IPS-18a (cell line): ENCODE measurements at regions not wholly inside any gene's neighbourhood (a gene's known extent, or its start where the extent isn't known, plus 50 kb on each side); places are given as distances from the start of the nearest gene placed in this dataset.

Experiments
- H3K27ac ChIP-seq: one replicate; pipeline ENCODE4 v1.5.1; 2013; ENCODE audit warnings: low read length
- H3K27me3 ChIP-seq: one replicate; pipeline ENCODE4 v1.6.1; 2013; ENCODE audit warnings: mild to moderate bottlenecking, low read length; ENCODE audit not compliant: control insufficient read depth, insufficient read depth
- H3K36me3 ChIP-seq: one replicate; pipeline ENCODE4 v1.6.1; 2013; ENCODE audit warnings: low read depth, low read length; ENCODE audit not compliant: control insufficient read depth
- H3K4me1 ChIP-seq: one replicate; pipeline ENCODE4 v1.6.1; 2013; ENCODE audit warnings: low read depth, low read length; ENCODE audit not compliant: control insufficient read depth
- H3K4me3 ChIP-seq: one replicate; pipeline ENCODE4 v1.5.1; 2013; ENCODE audit warnings: low read length
- H3K9ac ChIP-seq: one replicate; pipeline ENCODE4 v1.6.1; 2013; ENCODE audit warnings: mild to moderate bottlenecking, low read length, moderate library complexity
- H3K9me3 ChIP-seq: one replicate; pipeline ENCODE4 v1.6.1; 2013; ENCODE audit warnings: low read depth, low read length; ENCODE audit not compliant: control insufficient read depth

DNA sequence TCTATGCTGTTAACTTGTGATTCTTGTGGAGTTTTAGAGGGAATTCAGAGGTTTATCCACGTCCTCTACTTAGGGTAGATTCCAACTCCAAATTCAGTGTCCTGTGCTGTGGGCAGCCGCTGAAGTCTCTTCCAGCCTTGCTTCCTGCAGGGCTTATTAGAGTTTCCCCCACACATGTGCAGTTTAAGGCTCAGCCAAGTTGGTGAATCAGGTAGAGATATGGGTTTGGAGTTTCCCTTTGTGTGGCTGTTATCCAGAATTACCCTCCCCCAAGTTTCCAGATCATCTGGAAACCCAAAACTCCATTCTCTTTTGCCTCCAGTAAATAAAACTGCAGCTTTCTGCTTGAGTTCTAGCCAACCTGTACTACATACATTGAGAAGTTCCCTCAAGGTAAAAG is 853.7 kb downstream of the GALC start:
- Histone ChIP-seq H3K9ac (no peak overlapping the region), H3K9me3 (no peaks in the 10 kb centered on the region), H3K27ac (no peak overlapping the region), H3K4me1 (no peaks in the 10 kb centered on the region), H3K36me3 (no peaks in the 10 kb centered on the region), H3K27me3 (no peaks in the 10 kb centered on the region), H3K4me3 (no peak overlapping the region)

GRCh38 chr14:87133073-87133801 is 859.7 kb downstream of the GALC start:
- no peaks in the 10 kb centered on the region for H3K27me3 ChIP-seq
- H3K27ac ChIP-seq, result no peak overlapping the region
- no peaks in the 10 kb centered on the region for H3K4me1 ChIP-seq
- H3K9me3 ChIP-seq, result no peaks in the 10 kb centered on the region
- H3K36me3 ChIP-seq, result no peaks in the 10 kb centered on the region
- H3K4me3 ChIP-seq, result no peak overlapping the region
- H3K9ac ChIP-seq, result no peak overlapping the region

GRCh38 chr14:87131879-87132278 is 861.1 kb downstream of the GALC start:
- Histone ChIP-seq H3K4me3 (no peak overlapping the region), H3K27ac (no peak overlapping the region), H3K36me3 (no peaks in the 10 kb centered on the region), H3K9ac (no peak overlapping the region), H3K4me1 (no peaks in the 10 kb centered on the region), H3K27me3 (no peaks in the 10 kb centered on the region), H3K9me3 (no peaks in the 10 kb centered on the region)

DNA sequence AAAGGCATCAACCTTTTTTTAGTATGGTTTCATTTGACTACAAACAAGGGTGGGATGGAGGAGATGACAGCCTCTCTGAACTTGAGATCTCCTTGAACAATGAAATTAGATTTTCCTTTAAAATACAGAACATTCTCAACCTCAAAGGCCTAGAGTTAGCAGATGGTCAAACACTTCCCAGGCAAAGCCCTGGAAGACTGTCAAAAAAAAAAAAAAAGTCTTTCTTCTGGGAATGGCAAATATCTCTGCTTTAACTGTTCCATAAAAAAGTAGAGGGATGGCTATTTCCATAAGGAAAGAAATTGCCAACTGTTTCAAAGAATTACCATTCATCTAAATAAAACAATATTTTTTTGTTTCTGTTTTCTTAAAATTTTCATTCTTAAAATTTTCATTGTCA is 870.8 kb downstream of the GALC start:
- H3K27me3 ChIP-seq, result no peaks in the 10 kb centered on the region
- H3K36me3 ChIP-seq, result no peaks in the 10 kb centered on the region
- H3K9me3 ChIP-seq, result no peaks in the 10 kb centered on the region
- H3K4me3 ChIP-seq, result no peak overlapping the region
- no peak overlapping the region for H3K27ac ChIP-seq
- H3K9ac ChIP-seq, result no peak overlapping the region
- H3K4me1 ChIP-seq, result no peaks in the 10 kb centered on the region

DNA sequence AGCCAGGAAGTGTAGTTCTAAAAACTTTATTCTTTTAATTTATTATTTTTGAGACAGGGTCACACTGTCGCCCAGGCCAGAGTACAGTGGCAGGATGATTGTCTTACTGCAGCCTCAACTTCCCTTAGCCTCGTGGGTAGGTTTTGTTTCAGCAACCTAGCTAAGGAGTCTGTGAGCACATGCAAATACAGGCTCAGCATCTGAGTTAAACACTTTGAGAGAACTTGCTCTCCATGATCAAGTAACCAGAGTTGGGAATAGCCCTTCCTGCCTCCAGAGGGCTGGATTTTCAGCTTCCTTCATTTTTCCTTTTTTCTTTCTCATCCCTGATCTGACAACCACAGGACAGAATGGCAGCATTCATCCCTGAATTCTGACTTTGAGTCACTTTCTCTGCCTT is 871.3 kb downstream of the GALC start:
- Histone ChIP-seq H3K9ac (no peak overlapping the region), H3K27me3 (no peaks in the 10 kb centered on the region), H3K27ac (no peak overlapping the region), H3K36me3 (no peaks in the 10 kb centered on the region), H3K4me3 (no peak overlapping the region), H3K4me1 (no peaks in the 10 kb centered on the region), H3K9me3 (no peaks in the 10 kb centered on the region)

GRCh38 chr14:87115234-87115633 is 877.7 kb downstream of the GALC start:
- Histone ChIP-seq H3K36me3 (no peaks in the 10 kb centered on the region), H3K9ac (no peak overlapping the region), H3K27me3 (no peaks in the 10 kb centered on the region), H3K9me3 (no peaks in the 10 kb centered on the region), H3K4me1 (peaks cover 8% of the 10 kb centered on the region), H3K4me3 (no peak overlapping the region), H3K27ac (no peak overlapping the region)

- Histone ChIP-seq H3K4me3 (no peak overlapping the region), H3K9ac (no peak overlapping the region), H3K36me3 (no peaks in the 10 kb centered on the region), H3K4me1 (peaks cover 8% of the 10 kb centered on the region), H3K27me3 (no peaks in the 10 kb centered on the region), H3K27ac (no peak overlapping the region), H3K9me3 (no peaks in the 10 kb centered on the region)
These were observed 879.7 kb downstream of the GALC start for GRCh38 chr14:87113286-87113685.

DNA sequence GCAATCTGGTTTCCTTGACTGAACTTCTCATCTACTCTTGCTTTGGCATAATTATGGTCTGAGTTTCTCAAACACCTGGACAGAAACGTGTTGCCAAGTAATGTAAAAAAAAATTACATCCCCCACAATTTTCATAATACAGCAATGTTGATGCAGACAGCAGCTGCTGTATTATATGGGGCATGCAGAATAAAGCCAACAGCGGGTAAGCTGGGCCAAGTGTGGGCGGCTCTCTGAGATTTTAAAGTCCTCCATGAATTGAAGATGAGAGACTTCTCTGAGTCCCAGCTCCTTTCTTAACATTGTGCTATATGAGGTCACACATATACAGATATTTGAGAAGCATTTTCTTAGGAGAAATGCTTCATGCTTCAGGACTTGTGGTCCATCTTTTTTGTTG is 881.2 kb downstream of the GALC start:
- H3K27ac ChIP-seq, result no peak overlapping the region
- peaks cover 8% of the 10 kb centered on the region for H3K4me1 ChIP-seq
- no peaks in the 10 kb centered on the region for H3K9me3 ChIP-seq
- H3K4me3 ChIP-seq, result no peak overlapping the region
- H3K27me3 ChIP-seq, result no peaks in the 10 kb centered on the region
- H3K36me3 ChIP-seq, result no peaks in the 10 kb centered on the region
- H3K9ac ChIP-seq, result no peak overlapping the region

DNA sequence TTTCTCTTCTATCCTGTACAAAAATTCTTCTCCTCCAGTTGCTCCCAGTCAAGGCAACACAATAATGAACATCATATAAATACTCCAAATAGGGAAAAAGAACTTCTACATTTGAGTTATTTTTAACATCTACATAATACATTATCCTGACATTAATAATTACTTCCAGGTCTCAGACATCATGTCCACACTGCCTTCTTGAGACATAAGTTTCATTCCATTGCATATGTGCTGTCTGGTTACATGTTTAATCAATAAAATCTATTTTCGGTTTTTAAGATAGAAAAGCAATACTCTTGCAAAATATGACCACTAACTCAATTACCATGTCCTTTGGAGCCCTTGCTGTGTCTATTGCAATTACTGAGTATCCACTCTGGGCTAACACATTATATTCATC is 881.9 kb downstream of the GALC start:
- Histone ChIP-seq H3K27ac (no peak overlapping the region), H3K36me3 (no peaks in the 10 kb centered on the region), H3K27me3 (no peaks in the 10 kb centered on the region), H3K4me3 (no peak overlapping the region), H3K9me3 (no peaks in the 10 kb centered on the region), H3K4me1 (peaks cover 8% of the 10 kb centered on the region), H3K9ac (no peak overlapping the region)

GRCh38 chr14:87109271-87109670 is 883.7 kb downstream of the GALC start:
- Histone ChIP-seq H3K9me3 (no peaks in the 10 kb centered on the region), H3K27me3 (no peaks in the 10 kb centered on the region)

GRCh38 chr14:87108726-87109125 is 884.3 kb downstream of the GALC start:
- H3K9me3 ChIP-seq, result no peaks in the 10 kb centered on the region
- H3K4me3 ChIP-seq, result no peak overlapping the region
- no peak overlapping the region for H3K27ac ChIP-seq
- H3K36me3 ChIP-seq, result no peaks in the 10 kb centered on the region
- H3K9ac ChIP-seq, result no peak overlapping the region
- no peaks in the 10 kb centered on the region for H3K4me1 ChIP-seq
- no peaks in the 10 kb centered on the region for H3K27me3 ChIP-seq

More at GRCh38 chr14:87109271-87109670, 883.7 kb downstream of the GALC start:
- Histone ChIP-seq H3K9ac (no peak overlapping the region), H3K4me1 (peaks cover 1% of the 10 kb centered on the region), H3K36me3 (no peaks in the 10 kb centered on the region), H3K4me3 (no peak overlapping the region), H3K27ac (no peak overlapping the region)

DNA sequence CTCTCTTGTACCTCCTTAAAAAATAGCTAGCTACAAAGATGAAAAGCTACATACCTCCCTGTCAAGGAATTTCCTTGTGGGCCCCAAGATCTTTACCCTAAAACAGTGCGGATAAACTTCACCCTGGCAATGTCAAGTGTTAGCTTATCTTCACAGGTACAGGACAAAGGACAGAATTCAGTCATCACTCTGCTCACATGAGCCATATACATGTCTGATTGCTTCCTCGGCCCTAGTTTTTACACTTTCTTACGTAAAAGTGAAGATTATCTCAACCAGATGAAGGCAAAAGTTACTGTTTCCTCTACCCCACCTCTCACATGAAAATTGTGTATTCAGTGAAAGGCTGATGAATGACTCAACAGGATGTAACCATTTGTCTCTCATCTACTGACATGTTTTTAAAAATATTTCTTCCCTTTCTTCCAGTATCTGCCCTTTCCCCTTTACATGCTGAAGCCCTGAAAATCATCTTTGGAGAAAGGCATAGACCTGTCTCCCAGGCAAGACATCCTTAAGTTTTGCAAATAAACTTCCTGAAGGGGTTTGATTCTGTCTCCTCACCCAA is 890.1 kb downstream of the GALC start:
- H3K9ac ChIP-seq, result no peak overlapping the region
- no peaks in the 10 kb centered on the region for H3K36me3 ChIP-seq
- H3K4me3 ChIP-seq, result no peak overlapping the region
- H3K27me3 ChIP-seq, result no peaks in the 10 kb centered on the region
- H3K4me1 ChIP-seq, result no peaks in the 10 kb centered on the region
- H3K27ac ChIP-seq, result no peak overlapping the region
- H3K9me3 ChIP-seq, result no peaks in the 10 kb centered on the region
